Gastroesophageal sphincter (tissue), 4 donors: ENCODE measurements at regions not wholly inside any gene's neighbourhood (a gene's known extent, or its start where the extent isn't known, plus 50 kb on each side); places are given as distances from the start of the nearest gene placed in this dataset.

Experiments used
- ATAC-seq: fragments of 150-250 bp; one replicate; pipeline ENCODE4 v1.9.1; 2016; ENCODE audit warnings: mild to moderate bottlenecking, moderate library complexity
- H3K27ac ChIP-seq, 4 donors: fragments of 200-600 bp; sonication (generic) in 3 of 4; 1 replicate in 3 of 4; 2 replicates in 1 of 4; pipeline ENCODE4 v1.5.1; 2016 to 2019
- H3K27me3 ChIP-seq: fragments of 200-600 bp; sonication (generic); one replicate; pipeline ENCODE4 v1.5.1; 2019
- H3K36me3 ChIP-seq, 2 donors: fragments of 200-600 bp; sonication (generic); one replicate each; pipeline ENCODE4 v1.5.1; 2019; ENCODE audit warnings: control low read depth in 1 of 2
- H3K4me1 ChIP-seq, 3 donors: fragments of 200-600 bp; sonication (generic); 1 replicate in 2 of 3; 2 replicates in 1 of 3; pipeline ENCODE4 v1.5.1; 2016 to 2019; ENCODE audit warnings: control low read depth in 2 of 3
- H3K4me3 ChIP-seq, 2 donors: fragments of 200-600 bp; sonication (generic); one replicate each; pipeline ENCODE4 v1.5.1; 2019; ENCODE audit warnings: mild to moderate bottlenecking in 1 of 2, moderate library complexity in 1 of 2
- H3K9me3 ChIP-seq, 3 donors: fragments of 200-600 bp; sonication (generic); one replicate each; pipeline ENCODE4 v1.5.1; 2017 to 2019; ENCODE audit warnings: control low read depth in 2 of 3
- EP300 ChIP-seq: sonication (generic); formaldehyde crosslinking; IDR thresholded peaks from one replicate; pipeline ENCODE4 v1.6.1; 2017; ENCODE audit warnings: antibody characterized with exemption, mild to moderate bottlenecking
- POLR2A ChIP-seq, 2 donors: fragments of 450-650 bp; IDR thresholded peaks; one replicate each; pipeline ENCODE4 v1.6.1; 2017; ENCODE audit warnings: antibody characterized with exemption in 2 of 2, mild to moderate bottlenecking in 2 of 2, moderate library complexity in 1 of 2
- POLR2AphosphoS5 ChIP-seq: sonication (generic); formaldehyde crosslinking; IDR thresholded peaks from one replicate; pipeline ENCODE4 v1.6.1; 2017; ENCODE audit warnings: antibody characterized with exemption
- WGBS, 2 donors: methylation state at CpG; one replicate each; pipeline ENCODE4 v1.1.5; 2018; ENCODE audit warnings: low coverage in 1 of 2; 5-methylcytosine and 5-hydroxymethylcytosine counted together
- TF ChIP-seq, protein P1 (sequence below), 4 experiments: fragments of 200-600 bp in 2 of 4; fragments of 450-650 bp in 2 of 4; sonication (generic) in 1 of 4; IDR thresholded peaks; one replicate each; pipeline ENCODE4 v1.5.1; 2017 to 2019; ENCODE audit warnings: antibody characterized with exemption in 4 of 4, mild to moderate bottlenecking in 2 of 4, moderate library complexity in 2 of 4

DNA sequence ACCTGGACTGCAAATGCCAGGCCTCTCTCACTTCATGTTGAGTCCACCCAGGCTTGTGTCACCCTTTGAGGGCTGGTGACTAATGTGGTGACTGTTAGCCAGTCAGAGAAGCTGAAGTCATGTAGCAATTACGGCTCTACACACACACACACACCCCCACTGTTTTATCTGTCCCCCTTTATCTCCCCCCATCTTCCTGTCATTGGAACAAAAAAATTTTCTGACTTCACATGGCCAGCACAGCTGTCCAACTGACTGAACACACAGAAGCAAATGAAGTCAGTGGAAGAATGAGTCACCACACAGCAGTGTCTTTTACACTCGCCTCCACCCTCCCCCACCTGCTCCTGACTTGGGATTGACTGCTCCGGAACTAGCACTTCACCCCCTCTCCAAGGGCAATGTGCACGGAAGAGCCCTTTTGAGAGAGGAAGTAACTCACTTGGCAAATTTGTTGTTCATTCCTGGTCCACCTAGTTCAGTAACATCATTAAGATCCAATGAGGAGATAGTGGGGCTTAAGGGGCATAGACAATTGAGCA is 198.0 kb downstream of the RNF144B start:
- H3K27ac ChIP-seq, result no peak overlapping the region
- H3K9me3 ChIP-seq, result no peaks in the 10 kb centered on the region
- 27% methylated on average over 4 of the region's 4 CpGs; no CpG with 5 or more reads in 1 of the 2 donors for WGBS, 2 donors
- no peaks in the 10 kb centered on the region for H3K4me1 ChIP-seq
- H3K4me3 ChIP-seq, result no peak overlapping the region
- no peaks in the 10 kb centered on the region for H3K36me3 ChIP-seq
- H3K27me3 ChIP-seq, result no peaks in the 10 kb centered on the region
- TF ChIP-seq POLR2A (IDR thresholded peaks at IDR 0.05) (no peak), EP300 (no peak)
- TF ChIP-seq, protein P1, sequence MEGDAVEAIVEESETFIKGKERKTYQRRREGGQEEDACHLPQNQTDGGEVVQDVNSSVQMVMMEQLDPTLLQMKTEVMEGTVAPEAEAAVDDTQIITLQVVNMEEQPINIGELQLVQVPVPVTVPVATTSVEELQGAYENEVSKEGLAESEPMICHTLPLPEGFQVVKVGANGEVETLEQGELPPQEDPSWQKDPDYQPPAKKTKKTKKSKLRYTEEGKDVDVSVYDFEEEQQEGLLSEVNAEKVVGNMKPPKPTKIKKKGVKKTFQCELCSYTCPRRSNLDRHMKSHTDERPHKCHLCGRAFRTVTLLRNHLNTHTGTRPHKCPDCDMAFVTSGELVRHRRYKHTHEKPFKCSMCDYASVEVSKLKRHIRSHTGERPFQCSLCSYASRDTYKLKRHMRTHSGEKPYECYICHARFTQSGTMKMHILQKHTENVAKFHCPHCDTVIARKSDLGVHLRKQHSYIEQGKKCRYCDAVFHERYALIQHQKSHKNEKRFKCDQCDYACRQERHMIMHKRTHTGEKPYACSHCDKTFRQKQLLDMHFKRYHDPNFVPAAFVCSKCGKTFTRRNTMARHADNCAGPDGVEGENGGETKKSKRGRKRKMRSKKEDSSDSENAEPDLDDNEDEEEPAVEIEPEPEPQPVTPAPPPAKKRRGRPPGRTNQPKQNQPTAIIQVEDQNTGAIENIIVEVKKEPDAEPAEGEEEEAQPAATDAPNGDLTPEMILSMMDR (IDR thresholded peaks at IDR 0.05), result no peak
- no peak for ATAC-seq

DNA sequence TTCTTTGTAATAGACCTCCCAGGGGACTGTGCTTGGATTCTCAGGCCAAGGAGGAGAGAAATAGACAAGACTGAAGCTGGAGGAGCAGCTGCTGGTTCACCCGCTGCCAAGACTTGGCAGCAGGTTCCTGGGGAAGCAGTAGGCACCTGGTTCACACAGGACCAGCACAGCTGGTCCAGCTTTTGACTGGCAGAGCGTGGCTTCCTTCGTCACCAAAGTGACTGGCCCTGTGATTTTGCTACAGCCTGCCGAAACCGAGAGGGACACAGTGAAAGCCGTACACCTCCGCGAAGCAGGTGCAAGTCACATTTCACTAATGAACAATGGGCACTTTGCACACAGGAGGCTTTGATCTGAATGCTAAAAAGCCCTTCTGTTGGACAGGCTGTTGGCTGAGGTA is 199.0 kb downstream of the RNF144B start:
- Histone ChIP-seq H3K4me3 (no peak overlapping the region), H3K4me1 (no peaks in the 10 kb centered on the region), H3K36me3 (no peaks in the 10 kb centered on the region), H3K27ac (no peak overlapping the region), H3K27me3 (no peaks in the 10 kb centered on the region), H3K9me3 (no peaks in the 10 kb centered on the region)
- 89% methylated on average over 5 of the region's 8 CpGs; no CpG with 5 or more reads in 1 of the 2 donors for WGBS, 2 donors
- TF ChIP-seq, protein P1 (IDR thresholded peaks at IDR 0.05), result no peak
- TF ChIP-seq EP300 (no peak), POLR2A (IDR thresholded peaks at IDR 0.05) (no peak), POLR2AphosphoS5 (no peak)
- no peak for ATAC-seq

DNA sequence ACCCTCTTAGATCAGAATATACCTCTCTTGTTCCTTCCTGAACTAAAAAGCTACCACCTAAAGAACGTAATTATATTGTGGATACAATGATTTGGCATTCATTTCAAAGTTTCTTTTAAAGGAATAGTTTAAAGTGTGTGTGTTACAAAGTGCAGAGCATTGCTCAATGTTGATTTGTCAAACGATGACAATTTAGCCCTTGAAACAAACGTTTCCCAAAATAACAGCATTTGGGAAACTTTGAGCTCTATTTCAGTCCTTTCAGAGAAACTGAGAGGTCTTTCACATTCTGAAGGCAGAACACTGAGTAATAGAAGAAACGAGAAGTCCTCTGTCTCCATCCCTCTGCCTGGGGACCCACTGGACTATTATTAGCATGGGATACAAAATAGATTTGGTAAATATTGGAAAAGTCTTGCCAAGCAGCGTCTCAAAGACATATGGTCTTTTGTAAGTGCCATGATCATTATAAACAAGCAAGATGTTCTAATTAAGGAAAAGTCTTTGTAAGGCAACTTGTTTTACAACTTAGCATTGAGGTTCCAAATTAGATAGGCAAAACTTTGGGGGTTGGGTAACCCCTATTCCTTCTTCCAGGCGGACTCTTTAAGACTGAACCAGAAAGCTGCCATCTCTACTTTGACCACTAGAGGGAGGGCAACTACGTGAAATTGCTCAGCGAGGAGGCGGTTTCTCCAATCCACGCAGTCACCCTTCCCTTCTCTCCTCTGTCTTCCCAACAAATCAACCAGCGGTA is 208.8 kb downstream of the RNF144B start:
- 9 to 13% methylated on average over 11 of the region's 11 CpGs for WGBS, 2 donors
- ATAC-seq, result peak; percentile 82

DNA sequence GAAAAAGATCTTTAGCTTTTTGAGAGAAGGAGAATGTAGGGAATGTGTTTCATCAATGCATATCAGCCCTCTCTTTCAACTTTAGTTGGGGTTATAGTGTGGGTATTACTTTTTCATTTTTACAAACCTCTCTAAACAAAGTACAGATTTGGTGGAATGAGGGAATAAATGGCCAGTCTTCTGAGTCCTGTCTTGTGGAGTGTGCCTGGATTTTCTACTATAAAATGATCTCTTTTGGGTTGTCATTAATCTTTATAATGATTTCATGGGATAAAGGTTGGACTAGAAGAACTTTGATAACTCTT is 209.3 kb downstream of the RNF144B start:
- Histone ChIP-seq H3K27me3 (no peaks in the 10 kb centered on the region), H3K27ac (peak overlapping the region in 3 of 4 donors; percentile 21 to 56 (median 38)), H3K9me3 (no peaks in the 10 kb centered on the region), H3K4me3 (no peak overlapping the region), H3K36me3 (no peaks in the 10 kb centered on the region), H3K4me1 (peaks cover 0 to 19% (median 2%) of the 10 kb centered on the region in 3 donors)
- ATAC-seq, result no peak
- TF ChIP-seq POLR2AphosphoS5 (no peak), EP300 (no peak), POLR2A (IDR thresholded peaks at IDR 0.05) (no peak)
- TF ChIP-seq, protein P1 (IDR thresholded peaks at IDR 0.05), result no peak

More for the DNA sequence above, 208.8 kb downstream of the RNF144B start:
- peak; percentile 69 for TF ChIP-seq POLR2AphosphoS5
- no peak for TF ChIP-seq EP300
- TF ChIP-seq, protein P1 (IDR thresholded peaks at IDR 0.05), result peak; percentile 89 to 95 (median 91)
- Histone ChIP-seq H3K27me3 (no peaks in the 10 kb centered on the region), H3K4me3 (no peak overlapping the region), H3K27ac (peak overlapping the region; percentile 38 to 56 (median 44)), H3K36me3 (no peaks in the 10 kb centered on the region), H3K4me1 (peaks cover 0 to 19% (median 2%) of the 10 kb centered on the region in 3 donors), H3K9me3 (no peaks in the 10 kb centered on the region)
